ENCODE measurements at regions not wholly inside any gene's neighbourhood (a gene's known extent, or its start where the extent isn't known, plus 50 kb on each side); places are given as distances from the start of the nearest gene placed in this dataset.

GRCh38 chr4:17134565-17134964 is 236.1 kb upstream of the LDB2 start:
- ChIA-PET CTCF (no interaction called here), POLR2A (ENCODE audit: unreplicated experiment) (no interaction called here)
- Histone ChIP-seq H3K27ac (ENCODE audit: low read length) (no peak overlapping the region), H3K9me3 (ENCODE audit: low read length) (no peaks in the 10 kb centered on the region), H3K4me1 (ENCODE audit: insufficient read depth, low read length) (no peaks in the 10 kb centered on the region), H3K36me3 (ENCODE audit: low read depth, low read length) (no peaks in the 10 kb centered on the region), H3K79me2 (ENCODE audit: low read length) (no peaks in the 10 kb centered on the region), H3K9me2 (replicated peaks; ENCODE audit: low read length) (no peaks in the 10 kb centered on the region), H3K4me3 (ENCODE audit: low read length) (no peak overlapping the region), H3F3A (ENCODE audit: low read length, unreplicated experiment) (no peaks in the 10 kb centered on the region), H3K4me2 (ENCODE audit: low read length) (no peak overlapping the region), H4K20me1 (ENCODE audit: low read length) (no peaks in the 10 kb centered on the region), H3K27me3 (ENCODE audit: low read length) (no peaks in the 10 kb centered on the region), H3K9ac (ENCODE audit: low read length) (no peak overlapping the region), H2AFZ (ENCODE audit: low read length) (no peak overlapping the region)
- TF ChIP-seq CTCF (conservative IDR thresholded peaks at IDR 0.05; ENCODE audit: low read depth, low read length) (no peak), EZH2phosphoT487 (IDR thresholded peaks at IDR 0.05; ENCODE audit: borderline replicate concordance, low read length) (no peak)
- DNase-seq (no peak), ATAC-seq (no peak)
- BruUV-seq (replicated peaks), result no TSS peak
- intact Hi-C loops (cut with micrococcal nuclease), result no loop called here

GRCh38 chr4:17134100-17134499 is 235.7 kb upstream of the LDB2 start:
- ChIA-PET CTCF (no interaction called here), POLR2A (ENCODE audit: unreplicated experiment) (no interaction called here)
- no TSS peak for BruUV-seq (replicated peaks)
- H3K9me3 ChIP-seq (ENCODE audit: low read length), result no peaks in the 10 kb centered on the region
- H3F3A ChIP-seq (ENCODE audit: low read length, unreplicated experiment), result no peaks in the 10 kb centered on the region
- no peaks in the 10 kb centered on the region for H4K20me1 ChIP-seq (ENCODE audit: low read length)
- H3K79me2 ChIP-seq (ENCODE audit: low read length), result no peaks in the 10 kb centered on the region
- H3K4me1 ChIP-seq (ENCODE audit: insufficient read depth, low read length), result no peaks in the 10 kb centered on the region
- TF ChIP-seq CTCF (conservative IDR thresholded peaks at IDR 0.05; ENCODE audit: low read depth, low read length), result no peak
- no peak for TF ChIP-seq EZH2 (IDR thresholded peaks at IDR 0.05; ENCODE audit: low read length, unreplicated experiment)
- TF ChIP-seq EZH2phosphoT487 (IDR thresholded peaks at IDR 0.05; ENCODE audit: borderline replicate concordance, low read length), result no peak
- H3K4me2 ChIP-seq (ENCODE audit: low read length), result no peak overlapping the region
- no peaks in the 10 kb centered on the region for H3K27me3 ChIP-seq (ENCODE audit: low read length)
- H3K4me3 ChIP-seq (ENCODE audit: low read length), result no peak overlapping the region
- no peak overlapping the region for H2AFZ ChIP-seq (ENCODE audit: low read length)
- no peak overlapping the region for H3K9ac ChIP-seq (ENCODE audit: low read length)
- ATAC-seq, result no peak
- no peaks in the 10 kb centered on the region for H3K36me3 ChIP-seq (ENCODE audit: low read depth, low read length)
- no peak for DNase-seq
- intact Hi-C loops (cut with micrococcal nuclease), result no loop called here
- H3K27ac ChIP-seq (ENCODE audit: low read length), result no peak overlapping the region
- no peaks in the 10 kb centered on the region for H3K9me2 ChIP-seq (replicated peaks; ENCODE audit: low read length)

- no peaks in the 10 kb centered on the region for H4K20me1 ChIP-seq (ENCODE audit: low read length)
- H3K79me2 ChIP-seq (ENCODE audit: low read length), result no peaks in the 10 kb centered on the region
- no peak overlapping the region for H3K4me3 ChIP-seq (ENCODE audit: low read length)
- ChIA-PET POLR2A (ENCODE audit: unreplicated experiment) (no interaction called here), CTCF (no interaction called here)
- TF ChIP-seq CTCF (conservative IDR thresholded peaks at IDR 0.05; ENCODE audit: low read depth, low read length) (no peak), EZH2phosphoT487 (IDR thresholded peaks at IDR 0.05; ENCODE audit: borderline replicate concordance, low read length) (no peak), EZH2 (IDR thresholded peaks at IDR 0.05; ENCODE audit: low read length, unreplicated experiment) (no peak)
- H3K4me2 ChIP-seq (ENCODE audit: low read length), result no peak overlapping the region
- no peak overlapping the region for H3K27ac ChIP-seq (ENCODE audit: low read length)
- H3F3A ChIP-seq (ENCODE audit: low read length, unreplicated experiment), result no peaks in the 10 kb centered on the region
- no peak overlapping the region for H2AFZ ChIP-seq (ENCODE audit: low read length)
- BruUV-seq (replicated peaks), result no TSS peak
- no peaks in the 10 kb centered on the region for H3K36me3 ChIP-seq (ENCODE audit: low read depth, low read length)
- no peak overlapping the region for H3K9ac ChIP-seq (ENCODE audit: low read length)
- intact Hi-C loops (cut with micrococcal nuclease), result no loop called here
- H3K27me3 ChIP-seq (ENCODE audit: low read length), result no peaks in the 10 kb centered on the region
- ATAC-seq, result no peak
- DNase-seq, result no peak
- H3K9me3 ChIP-seq (ENCODE audit: low read length), result no peaks in the 10 kb centered on the region
- H3K4me1 ChIP-seq (ENCODE audit: insufficient read depth, low read length), result no peaks in the 10 kb centered on the region
- H3K9me2 ChIP-seq (replicated peaks; ENCODE audit: low read length), result no peaks in the 10 kb centered on the region
Measured at GRCh38 chr4:17132226-17132625, 233.8 kb upstream of the LDB2 start.
